H7 (cell line): ENCODE measurements at regions not wholly inside any gene's neighbourhood (a gene's known extent, or its start where the extent isn't known, plus 50 kb on each side); places are given as distances from the start of the nearest gene placed in this dataset.

ENCODE experiments used
- DNase-seq: peaks from one replicate; pipeline ENCODE4 v3.0.0; 2012
- H3K27me3 ChIP-seq: 2 replicates; pipeline ENCODE4 v1.6.0; 2011; ENCODE audit warnings: mild to moderate bottlenecking, low read length; ENCODE audit not compliant: control insufficient read depth, insufficient read depth
- H3K36me3 ChIP-seq: replicated peaks from 2 replicates; pipeline ENCODE4 v1.5.1; 2011; ENCODE audit warnings: low read length; ENCODE audit not compliant: control insufficient read depth, insufficient read depth
- H3K4me3 ChIP-seq: 2 replicates; pipeline ENCODE4 v1.5.1; 2011; ENCODE audit warnings: low read depth, mild to moderate bottlenecking, control low read depth, low read length, moderate library complexity; ENCODE audit not compliant: insufficient read depth

DNA sequence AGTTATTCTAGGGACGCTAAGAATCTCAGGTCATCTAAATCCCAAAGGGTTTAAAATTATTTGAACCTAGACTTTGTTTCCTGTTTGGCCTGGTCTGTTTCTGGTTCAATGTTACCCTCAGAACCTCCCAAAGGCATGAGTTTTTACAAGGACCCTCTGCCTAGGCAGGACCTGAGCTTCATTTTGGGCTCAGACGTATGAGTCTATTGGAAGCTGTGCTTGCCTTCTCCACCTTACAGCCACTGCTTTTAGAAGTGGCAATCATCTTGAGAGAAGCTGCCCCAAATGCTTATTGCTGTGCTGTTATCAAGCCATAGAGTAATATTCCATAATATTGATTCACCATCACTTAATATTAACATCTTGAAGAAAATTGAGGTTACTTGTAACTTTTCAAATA lies 510.4 kb downstream of the TLE4 start:
- H3K27me3 ChIP-seq: no peaks in the 10 kb centered on the region
- H3K36me3 ChIP-seq: no peaks in the 10 kb centered on the region
- DNase-seq: no peak
- H3K4me3 ChIP-seq: no peak overlapping the region

DNA sequence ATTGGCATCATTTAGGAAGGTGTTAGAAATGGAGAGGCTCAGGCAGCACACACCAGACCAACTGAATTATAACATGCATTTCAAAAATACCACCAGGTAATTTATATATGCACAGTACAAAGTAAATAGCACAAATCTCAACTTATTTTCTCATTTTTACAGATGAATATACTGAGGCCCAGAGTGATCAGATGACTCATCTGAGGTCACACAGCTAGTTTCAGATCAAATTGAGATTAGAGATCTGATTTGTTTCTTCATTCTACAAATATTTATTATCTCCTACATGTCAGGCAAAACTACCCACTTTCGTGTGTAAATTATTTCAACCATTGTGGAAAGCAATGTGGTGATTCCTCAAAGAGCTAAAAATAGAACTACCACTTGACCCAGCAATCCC lies 507.1 kb downstream of the TLE4 start:
- no peak for DNase-seq
- Histone ChIP-seq H3K4me3 (no peak overlapping the region), H3K27me3 (no peaks in the 10 kb centered on the region), H3K36me3 (no peaks in the 10 kb centered on the region)

DNA sequence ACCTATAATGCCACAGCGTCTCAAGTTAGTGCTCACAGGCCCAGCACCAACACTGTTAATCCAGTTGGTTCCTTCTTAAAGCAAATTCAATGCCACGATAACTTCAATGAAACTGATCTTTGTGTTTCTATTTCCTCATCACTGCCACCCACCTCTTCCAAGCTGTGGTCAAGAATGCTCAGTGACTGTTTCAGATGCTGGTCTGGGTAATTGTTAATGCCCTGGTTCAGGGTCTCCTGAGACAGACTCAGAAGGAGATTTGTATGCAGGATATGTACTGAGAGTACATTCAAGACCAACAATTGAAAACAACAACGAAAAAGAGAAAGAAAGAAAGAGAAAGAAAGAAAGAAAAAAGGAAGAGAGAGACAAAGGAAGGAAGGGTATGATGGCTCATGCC lies 505.3 kb downstream of the TLE4 start:
- Histone ChIP-seq H3K36me3 (no peaks in the 10 kb centered on the region), H3K4me3 (no peak overlapping the region), H3K27me3 (no peaks in the 10 kb centered on the region)
- DNase-seq: no peak

DNA sequence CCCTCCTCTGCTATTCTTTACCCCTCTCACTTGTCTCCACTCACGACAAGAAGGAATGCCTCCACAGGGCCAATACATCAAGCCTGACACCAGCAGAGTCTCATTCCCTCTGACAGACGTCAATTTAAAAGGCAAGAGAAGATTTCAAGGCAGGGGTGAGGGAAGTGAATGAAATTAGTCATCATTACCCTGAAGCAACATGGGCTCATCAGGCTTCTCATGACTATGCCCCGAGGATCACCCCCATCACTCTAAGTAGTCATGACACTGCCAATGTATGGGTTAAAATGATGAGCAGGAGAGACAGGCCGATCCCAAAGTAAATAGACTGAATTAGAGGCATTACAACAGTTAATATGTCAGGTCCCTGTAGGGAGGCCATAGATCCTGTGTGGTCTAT lies 504.4 kb downstream of the TLE4 start:
- Histone ChIP-seq H3K36me3 (no peaks in the 10 kb centered on the region), H3K4me3 (no peak overlapping the region), H3K27me3 (no peaks in the 10 kb centered on the region)
- DNase-seq: no peak

DNA sequence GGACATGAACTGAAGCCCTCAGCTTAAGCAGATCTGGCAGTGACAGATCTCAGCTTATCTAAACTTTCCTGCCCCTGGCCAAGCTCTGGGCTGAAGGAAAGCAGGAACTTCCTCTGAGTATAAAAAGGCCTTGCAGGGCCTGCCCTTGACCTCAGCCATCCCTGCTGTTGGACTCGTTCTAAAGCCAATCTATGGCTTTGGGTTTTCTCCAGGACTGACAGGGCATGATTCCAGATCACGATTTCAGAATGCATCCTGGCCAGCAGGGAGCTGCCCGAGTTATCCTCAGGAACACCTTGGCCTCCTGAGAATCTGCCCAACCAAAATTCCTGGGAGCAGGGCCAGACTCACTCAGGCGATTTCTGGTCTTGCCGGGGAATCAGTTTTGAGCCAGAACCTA lies 502.7 kb downstream of the TLE4 start:
- no peak for DNase-seq
- Histone ChIP-seq H3K27me3 (no peaks in the 10 kb centered on the region), H3K4me3 (no peak overlapping the region), H3K36me3 (no peaks in the 10 kb centered on the region)

DNA sequence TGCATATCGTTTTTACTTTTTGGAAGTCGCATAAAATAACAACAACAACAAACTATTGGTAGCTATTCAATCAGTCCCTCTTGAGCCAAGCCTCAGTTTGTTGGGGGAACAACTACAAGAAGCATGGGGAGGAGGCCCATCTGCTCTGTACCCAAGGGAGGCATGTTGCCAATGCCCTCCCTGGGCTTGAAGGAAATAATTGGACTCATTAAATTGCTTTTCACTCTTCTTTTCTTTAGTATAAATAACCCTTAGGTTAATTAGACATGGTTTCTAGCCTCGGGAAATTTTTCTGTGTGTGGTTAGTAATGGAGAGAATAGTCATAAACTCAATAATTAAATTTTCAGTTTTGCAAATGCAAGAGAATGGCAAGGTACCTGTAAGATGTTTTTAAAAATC lies 500.7 kb downstream of the TLE4 start:
- no peaks in the 10 kb centered on the region for H3K27me3 ChIP-seq
- H3K36me3 ChIP-seq: no peaks in the 10 kb centered on the region
- H3K4me3 ChIP-seq: no peak overlapping the region
- DNase-seq: no peak

DNA sequence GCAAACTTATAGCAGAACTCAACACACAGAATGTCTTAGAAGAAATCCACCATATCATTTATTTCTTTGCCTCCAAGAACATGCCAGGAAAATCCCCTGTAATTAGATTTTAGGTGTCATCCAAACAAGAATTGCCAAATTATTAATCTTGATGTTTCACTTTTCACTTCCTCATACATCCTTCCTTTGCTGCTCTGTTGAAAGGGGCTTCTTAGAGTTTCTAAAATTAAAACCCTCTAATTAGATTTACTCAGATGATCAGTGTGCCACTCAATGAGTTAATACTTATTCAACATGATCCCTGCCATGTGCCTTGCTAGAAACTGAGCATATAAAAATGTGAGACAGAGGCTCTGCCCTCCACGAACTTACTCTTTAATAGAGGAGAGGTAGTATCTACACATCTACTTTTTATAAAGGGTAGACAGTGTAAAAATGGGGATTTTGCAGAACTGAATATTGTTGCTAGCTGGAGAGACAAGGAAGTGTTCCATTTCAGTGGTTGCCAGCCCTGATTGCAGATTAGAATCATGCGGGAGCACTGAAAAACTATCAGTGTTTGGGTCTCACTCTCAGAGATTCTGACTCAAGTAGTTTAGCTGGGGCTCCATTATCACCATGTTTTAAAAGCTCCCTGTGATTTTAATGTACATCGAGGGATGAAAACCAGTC lies 498.4 kb downstream of the TLE4 start:
- Histone ChIP-seq H3K4me3 (no peak overlapping the region), H3K27me3 (no peaks in the 10 kb centered on the region), H3K36me3 (no peaks in the 10 kb centered on the region)
- no peak for DNase-seq

DNA sequence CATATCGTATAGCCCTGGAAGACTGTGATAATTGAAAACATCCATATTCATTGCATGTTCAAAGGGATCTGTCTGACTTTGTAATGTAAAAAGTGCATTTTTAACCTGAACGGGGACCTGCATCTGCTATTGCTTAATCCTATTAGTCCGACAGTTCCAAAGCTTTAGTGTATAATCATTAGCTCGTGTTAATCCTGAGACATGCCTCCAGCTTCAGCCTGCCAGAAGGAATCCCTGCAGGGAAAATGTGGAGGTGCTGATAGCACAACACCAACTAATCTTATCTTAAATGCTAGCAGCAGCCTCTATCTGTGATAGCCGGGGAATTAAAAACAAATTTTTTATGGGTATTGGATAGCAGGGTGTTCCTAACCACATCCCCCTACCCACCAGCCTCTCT lies 495.2 kb downstream of the TLE4 start:
- Histone ChIP-seq H3K36me3 (no peaks in the 10 kb centered on the region), H3K27me3 (no peaks in the 10 kb centered on the region), H3K4me3 (no peak overlapping the region)
- DNase-seq: no peak

DNA sequence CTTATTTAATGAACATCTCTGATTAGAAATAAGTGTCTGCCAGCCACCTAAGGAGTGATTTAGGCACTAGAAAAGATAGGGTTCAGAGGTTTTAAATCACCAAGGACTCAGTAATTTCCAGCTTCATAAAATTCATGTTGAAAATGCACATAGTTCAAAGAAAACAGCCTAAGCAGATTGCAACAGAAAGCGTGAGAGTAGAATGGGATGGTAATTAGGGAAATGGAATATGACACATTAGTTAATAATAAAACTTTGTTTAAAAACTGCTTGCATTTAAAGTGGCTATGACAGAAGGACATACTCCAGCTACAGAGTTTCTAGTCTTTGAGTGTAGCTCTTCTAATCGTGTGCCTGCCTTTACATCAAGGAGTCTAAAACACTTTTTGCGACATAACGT lies 490.8 kb downstream of the TLE4 start:
- DNase-seq: no peak
- Histone ChIP-seq H3K27me3 (no peaks in the 10 kb centered on the region), H3K4me3 (no peak overlapping the region), H3K36me3 (no peaks in the 10 kb centered on the region)

DNA sequence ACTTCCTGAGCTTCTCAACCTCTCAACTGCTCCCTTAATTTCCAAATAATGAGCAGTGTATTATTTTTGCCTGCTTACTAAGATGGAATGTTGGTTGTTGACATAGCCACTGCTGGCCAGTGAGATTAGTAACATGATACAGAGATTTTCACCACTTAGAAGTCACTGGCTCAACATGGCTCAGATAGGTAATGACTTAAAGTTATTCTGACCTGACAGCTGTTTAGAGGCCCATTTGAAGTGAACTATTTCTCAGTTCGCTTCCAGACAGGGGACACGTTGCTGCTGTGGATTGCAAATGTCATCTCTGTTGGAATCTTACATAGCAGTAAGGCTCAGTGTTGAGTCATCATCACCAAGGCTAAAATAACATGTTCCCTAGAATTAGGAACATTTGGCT lies 490.2 kb downstream of the TLE4 start:
- no peaks in the 10 kb centered on the region for H3K36me3 ChIP-seq
- H3K27me3 ChIP-seq: no peaks in the 10 kb centered on the region
- H3K4me3 ChIP-seq: no peak overlapping the region
- DNase-seq: no peak

DNA sequence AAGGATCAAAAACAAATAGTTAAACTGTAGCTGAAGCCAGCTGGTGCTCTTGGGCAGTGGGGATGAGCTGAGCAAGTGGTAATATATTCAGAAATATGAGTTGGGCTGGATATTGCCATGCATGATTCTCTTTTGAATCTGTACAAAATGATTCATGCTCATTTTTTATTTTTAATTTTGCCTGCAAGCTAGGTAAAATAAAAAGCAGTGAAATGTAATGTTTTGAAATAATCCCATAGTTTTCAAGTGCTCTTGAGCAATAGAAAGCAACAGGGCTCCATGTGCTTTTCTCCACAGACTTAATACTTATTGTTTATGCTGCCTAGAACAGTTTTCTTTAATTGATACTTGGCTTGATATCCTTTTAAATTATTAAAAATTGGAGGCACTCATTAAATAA lies 489.3 kb downstream of the TLE4 start:
- Histone ChIP-seq H3K27me3 (no peaks in the 10 kb centered on the region), H3K36me3 (no peaks in the 10 kb centered on the region), H3K4me3 (no peak overlapping the region)
- DNase-seq: no peak

DNA sequence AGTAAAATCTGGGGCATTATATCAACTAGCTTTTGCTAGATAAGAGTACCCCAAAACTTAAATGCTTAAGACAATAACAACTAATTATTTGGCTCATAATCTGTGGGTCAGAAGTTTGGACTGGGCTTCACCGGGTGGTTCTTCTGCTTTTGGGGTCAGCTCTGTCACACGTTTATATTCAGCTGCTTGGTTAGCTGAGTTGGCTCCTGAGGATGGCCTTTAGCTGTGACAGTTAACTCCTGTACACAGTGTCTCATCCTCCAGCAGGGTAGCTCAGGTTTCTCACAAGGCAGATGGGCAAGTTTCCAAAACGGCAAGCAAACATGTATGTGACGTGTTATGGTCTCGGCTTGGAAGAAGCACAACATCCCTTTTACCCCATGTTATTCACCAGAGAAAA lies 488.2 kb downstream of the TLE4 start:
- H3K27me3 ChIP-seq: no peaks in the 10 kb centered on the region
- no peak overlapping the region for H3K4me3 ChIP-seq
- H3K36me3 ChIP-seq: no peaks in the 10 kb centered on the region
- no peak for DNase-seq

DNA sequence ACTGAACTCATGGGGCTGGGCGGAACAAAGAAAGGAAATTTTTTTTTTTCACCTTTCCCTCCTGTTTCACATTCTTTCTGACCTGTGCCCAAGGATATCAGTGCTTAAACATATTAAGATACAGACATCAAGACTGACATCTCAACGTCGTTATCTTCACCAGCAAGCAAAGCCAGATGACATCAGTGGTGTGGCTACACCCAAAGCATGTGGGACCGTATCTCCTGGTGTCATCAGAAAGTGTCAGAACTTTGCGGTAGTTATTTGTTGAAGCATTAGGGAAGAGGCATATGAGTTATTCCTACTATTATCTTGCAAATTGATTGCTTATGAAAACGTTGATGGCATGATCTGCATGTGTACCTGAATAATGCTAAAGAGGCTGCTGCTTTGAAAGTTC lies 487.4 kb downstream of the TLE4 start:
- no peak for DNase-seq
- H3K27me3 ChIP-seq: no peaks in the 10 kb centered on the region
- no peak overlapping the region for H3K4me3 ChIP-seq
- no peaks in the 10 kb centered on the region for H3K36me3 ChIP-seq

DNA sequence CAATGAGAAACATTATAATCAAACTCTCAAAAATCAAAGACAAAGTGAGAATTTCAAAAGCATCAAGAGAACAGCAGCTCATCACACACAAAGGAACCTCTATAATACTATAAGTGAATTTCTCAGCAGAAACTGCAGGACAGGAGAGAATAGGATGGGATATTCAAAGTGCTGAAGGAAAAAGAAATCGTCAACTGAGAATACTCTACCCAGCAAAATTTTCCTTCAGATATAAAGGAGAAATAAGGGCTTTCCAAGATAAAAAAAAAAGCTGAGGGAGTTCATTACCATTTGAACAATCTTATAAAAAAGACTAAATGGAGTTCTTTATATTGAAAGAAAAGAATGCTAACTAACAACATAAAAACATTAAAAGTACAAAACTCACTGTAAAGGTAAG lies 481.1 kb downstream of the TLE4 start:
- H3K36me3 ChIP-seq: no peaks in the 10 kb centered on the region
- H3K4me3 ChIP-seq: no peak overlapping the region
- no peak for DNase-seq
- H3K27me3 ChIP-seq: no peaks in the 10 kb centered on the region

DNA sequence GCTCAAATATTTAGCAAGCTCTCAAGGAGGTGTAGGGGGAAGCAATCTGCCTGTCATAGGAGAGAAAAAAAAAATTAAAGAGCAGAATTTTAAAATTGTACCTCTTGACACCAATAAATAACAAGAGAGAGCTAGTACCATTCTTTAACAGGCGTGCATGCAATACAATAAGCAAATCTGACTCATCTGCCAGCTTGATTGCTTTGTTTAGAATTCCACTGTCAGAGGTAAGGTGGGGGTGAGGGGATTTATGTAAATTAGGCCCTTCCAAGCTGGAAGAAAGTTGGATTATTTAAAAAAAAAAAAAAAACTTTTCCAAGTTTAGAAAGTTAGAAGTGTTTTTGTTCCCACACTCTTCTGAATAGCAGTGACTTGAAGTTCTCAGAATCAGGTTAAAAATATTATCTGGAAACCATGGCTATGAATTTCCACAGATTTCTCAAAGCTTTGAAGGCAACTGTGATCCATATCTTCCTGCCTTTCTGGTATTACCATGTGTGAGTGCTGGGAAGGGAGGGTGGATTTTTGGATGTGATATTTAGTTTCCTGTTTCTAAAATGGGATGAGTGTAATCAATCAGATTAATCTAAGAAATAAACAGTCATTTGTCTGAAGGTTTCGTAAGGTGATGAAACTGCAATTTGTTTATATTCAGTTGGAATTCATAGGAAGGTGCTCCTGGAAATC lies 477.5 kb downstream of the TLE4 start:
- DNase-seq: peak; percentile 22
- Histone ChIP-seq H3K27me3 (no peaks in the 10 kb centered on the region), H3K4me3 (no peak overlapping the region), H3K36me3 (no peaks in the 10 kb centered on the region)

DNA sequence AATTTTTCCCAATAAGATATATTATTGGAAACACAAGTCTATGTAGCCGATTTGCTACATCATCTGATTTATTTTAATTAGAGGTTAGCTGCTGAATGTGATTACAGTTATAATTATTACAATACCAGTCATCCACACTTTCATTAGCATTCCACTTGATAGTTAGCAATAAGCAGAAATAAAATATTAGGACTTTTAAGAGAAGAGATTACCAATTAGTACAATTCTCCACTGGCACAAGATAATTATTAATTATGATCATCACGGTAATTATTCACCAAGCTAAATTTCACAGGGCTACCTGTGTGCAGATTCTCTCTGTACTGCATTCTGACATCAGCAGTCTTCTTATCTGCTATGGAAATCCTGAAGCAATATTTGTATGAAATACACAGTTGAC lies 474.7 kb downstream of the TLE4 start:
- Histone ChIP-seq H3K36me3 (no peaks in the 10 kb centered on the region), H3K4me3 (no peak overlapping the region), H3K27me3 (no peaks in the 10 kb centered on the region)
- no peak for DNase-seq
